Adrenal gland (tissue), 9 donors: ENCODE measurements at regions not wholly inside any gene's neighbourhood (a gene's known extent, or its start where the extent isn't known, plus 50 kb on each side); places are given as distances from the start of the nearest gene placed in this dataset.

Experiments used
- DNase-seq, 7 donors: peaks; one replicate each; pipeline ENCODE4 v3.0.0-alpha.2; 2019 to 2020
- H3K27ac ChIP-seq, 5 donors: fragments of 200-600 bp; sonication (generic) in 4 of 5; 1 replicate in 3 of 5; 2 replicates in 2 of 5; pipeline versions ENCODE4 v1.5.1 to v1.8.0; 2016 to 2020; ENCODE audit warnings: mild to moderate bottlenecking in 1 of 5
- H3K27me3 ChIP-seq: fragments of 200-600 bp; 2 replicates; pipeline ENCODE4 v1.8.0; 2021
- H3K36me3 ChIP-seq, 2 donors: fragments of 200-600 bp; replicated peaks in 1 of 2; 1 replicate in 1 of 2; 2 replicates in 1 of 2; pipeline versions ENCODE4 v1.5.1 to v1.8.0; 2018 to 2022
- H3K4me1 ChIP-seq, 2 donors: fragments of 200-600 bp; replicated peaks in 1 of 2; 1 replicate in 1 of 2; 2 replicates in 1 of 2; pipeline versions ENCODE4 v1.5.1 to v1.8.0; 2018 to 2021
- H3K4me3 ChIP-seq, 4 donors: fragments of 200-600 bp; sonication (generic) in 3 of 4; one replicate each; pipeline ENCODE4 v1.5.1; 2016 to 2018
- H3K9me3 ChIP-seq, 3 donors: fragments of 200-600 bp; sonication (generic) in 1 of 3; replicated peaks in 1 of 3; 1 replicate in 2 of 3; 2 replicates in 1 of 3; pipeline versions ENCODE4 v1.5.1 to v1.8.0; 2016 to 2021
- POLR2A ChIP-seq, 2 donors: fragments of 450-650 bp; IDR thresholded peaks; one replicate each; pipeline ENCODE4 v1.6.1; 2017; ENCODE audit warnings: antibody characterized with exemption in 2 of 2, mild to moderate bottlenecking in 2 of 2, moderate library complexity in 1 of 2
- WGBS, 4 donors: extraction: QIAGEN DNeasy Blood & Tissue Kit in 2 of 4; methylation state at CpG; one replicate each; pipeline versions ENCODE4 v1.1.5 to v1.1.7; 2013 to 2017; 5-methylcytosine and 5-hydroxymethylcytosine counted together
- intact Hi-C, 2 donors: fragments of 100-400 bp; cut with DNase I; formaldehyde crosslinking; loops; one replicate each; pipeline versions ENCODE4 v1.14.1 to v1.15.0; 2022 to 2023
- TF ChIP-seq, protein P1 (sequence below), 6 experiments: fragments of 450-650 bp in 4 of 6; fragments of 200-600 bp in 2 of 6; sonication (generic) in 1 of 6; IDR thresholded peaks; 1 replicate in 5 of 6; 2 replicates in 1 of 6; pipeline versions ENCODE4 v1.5.1 to v1.8.0; 2016 to 2021; ENCODE audit warnings: antibody characterized with exemption in 6 of 6, mild to moderate bottlenecking in 2 of 6, moderate library complexity in 1 of 6
- donor health status: healthy with polysubstance abuse.
- donor health status: Bipolar disorder and iron deficiency.
- donor health status: DM: yes; HTN: yes; CAD: no.
- donor health status: DM: no; HTN: no; CAD: no.
- donor health status: DM: no; HTN: no; CAD: no.

DNA sequence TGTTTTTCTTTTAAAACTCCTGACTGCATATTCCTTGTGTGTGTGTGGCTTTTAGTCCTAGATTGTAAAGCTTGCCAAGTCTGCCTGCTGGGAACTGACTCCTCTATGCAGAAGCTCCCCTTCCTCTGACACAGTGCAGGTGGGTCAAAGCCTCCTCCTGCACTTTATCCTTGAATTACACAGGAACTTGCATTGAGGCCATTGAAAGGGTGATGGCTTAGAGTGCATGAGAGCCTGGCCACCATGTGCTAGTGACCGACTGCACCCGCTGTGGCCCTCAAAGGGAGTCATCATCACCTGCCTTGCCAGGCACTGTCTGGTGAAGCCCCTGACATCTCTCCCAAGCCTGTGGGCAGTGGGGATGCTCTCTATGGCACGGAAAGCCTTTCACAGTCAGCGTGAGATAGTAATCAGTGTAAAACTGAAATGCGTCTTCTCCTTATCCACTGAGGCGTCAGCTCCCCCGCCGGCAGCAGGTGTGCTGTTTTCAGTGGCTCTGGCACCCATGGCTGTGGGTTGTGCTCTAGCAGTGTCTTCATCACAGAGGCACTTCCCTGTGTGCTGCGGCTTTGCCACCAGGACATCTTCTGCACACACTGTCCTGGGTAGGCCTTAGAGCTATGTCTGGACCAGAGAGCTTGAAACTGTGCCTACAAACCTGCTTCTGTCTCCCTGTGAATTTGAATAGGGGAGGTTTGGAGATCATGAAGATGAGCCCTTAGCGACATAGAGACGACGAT lies 87.9 kb downstream of the THBS2 start:
- DNase-seq = peak in 1 of 7 donors; percentile 21
- intact Hi-C loops = no loop called here
- 83 to 93% (median 85%) methylated on average over 6 to 12 of the region's 12 CpGs for WGBS, 4 donors

DNA sequence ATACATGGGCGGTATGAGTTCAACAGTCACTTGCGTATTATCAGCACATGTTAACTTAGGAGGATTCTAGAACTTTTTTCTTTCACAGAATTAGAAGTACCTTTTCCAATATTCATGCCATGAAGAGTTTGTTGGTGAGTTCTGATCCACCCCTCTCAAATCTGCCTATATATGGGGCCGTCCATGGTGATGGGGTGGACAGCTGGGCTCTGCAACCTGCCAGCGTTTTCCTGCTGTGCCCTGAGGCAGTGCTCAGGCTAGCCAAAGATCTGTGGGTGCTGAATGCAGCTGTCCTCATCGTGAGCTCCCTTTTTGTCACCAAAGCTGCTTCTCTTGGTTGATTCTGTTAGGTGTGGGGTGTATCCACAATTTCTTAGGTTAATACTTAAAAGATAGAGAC lies 88.7 kb downstream of the THBS2 start:
- 86 to 90% (median 88%) methylated on average over 5 of the region's 5 CpGs for WGBS, 4 donors
- TF ChIP-seq, protein P1, sequence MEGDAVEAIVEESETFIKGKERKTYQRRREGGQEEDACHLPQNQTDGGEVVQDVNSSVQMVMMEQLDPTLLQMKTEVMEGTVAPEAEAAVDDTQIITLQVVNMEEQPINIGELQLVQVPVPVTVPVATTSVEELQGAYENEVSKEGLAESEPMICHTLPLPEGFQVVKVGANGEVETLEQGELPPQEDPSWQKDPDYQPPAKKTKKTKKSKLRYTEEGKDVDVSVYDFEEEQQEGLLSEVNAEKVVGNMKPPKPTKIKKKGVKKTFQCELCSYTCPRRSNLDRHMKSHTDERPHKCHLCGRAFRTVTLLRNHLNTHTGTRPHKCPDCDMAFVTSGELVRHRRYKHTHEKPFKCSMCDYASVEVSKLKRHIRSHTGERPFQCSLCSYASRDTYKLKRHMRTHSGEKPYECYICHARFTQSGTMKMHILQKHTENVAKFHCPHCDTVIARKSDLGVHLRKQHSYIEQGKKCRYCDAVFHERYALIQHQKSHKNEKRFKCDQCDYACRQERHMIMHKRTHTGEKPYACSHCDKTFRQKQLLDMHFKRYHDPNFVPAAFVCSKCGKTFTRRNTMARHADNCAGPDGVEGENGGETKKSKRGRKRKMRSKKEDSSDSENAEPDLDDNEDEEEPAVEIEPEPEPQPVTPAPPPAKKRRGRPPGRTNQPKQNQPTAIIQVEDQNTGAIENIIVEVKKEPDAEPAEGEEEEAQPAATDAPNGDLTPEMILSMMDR (IDR thresholded peaks at IDR 0.05) = no peak
- TF ChIP-seq POLR2A (IDR thresholded peaks at IDR 0.05) = no peak

More for the DNA sequence above, 87.9 kb downstream of the THBS2 start:
- Histone ChIP-seq H3K4me3 (no peak overlapping the region), H3K27ac (no peak overlapping the region), H3K4me1 (peaks cover 0 to 9% of the 10 kb centered on the region in 2 donors), H3K27me3 (no peaks in the 10 kb centered on the region), H3K9me3 (no peaks in the 10 kb centered on the region), H3K36me3 (no peaks in the 10 kb centered on the region)
- TF ChIP-seq, protein P1 (IDR thresholded peaks at IDR 0.05) = no peak
- no peak for TF ChIP-seq POLR2A (IDR thresholded peaks at IDR 0.05)

DNA sequence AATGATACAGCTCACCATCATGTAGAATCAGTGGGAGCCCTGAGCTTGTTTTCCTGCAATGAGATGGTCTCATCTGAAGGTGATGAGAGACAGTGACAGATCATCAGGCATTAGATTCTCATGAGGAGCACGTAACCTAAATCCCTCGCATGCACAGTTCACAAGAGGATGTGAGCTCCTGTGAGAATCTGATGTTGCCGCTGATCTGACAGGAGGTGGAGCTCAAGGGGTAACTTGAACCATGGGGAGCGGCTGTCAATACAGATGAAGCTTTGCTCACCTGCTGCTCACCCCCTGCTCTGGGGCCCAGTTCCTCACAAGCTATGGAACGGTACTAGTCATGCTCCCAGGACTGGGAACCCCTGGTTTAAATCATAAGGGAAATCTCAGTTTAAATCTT lies 89.2 kb downstream of the THBS2 start:
- H3K36me3 ChIP-seq = no peaks in the 10 kb centered on the region
- no peak overlapping the region for H3K27ac ChIP-seq
- intact Hi-C loops = no loop called here
- TF ChIP-seq, protein P1 (IDR thresholded peaks at IDR 0.05) = no peak
- no peak for TF ChIP-seq POLR2A (IDR thresholded peaks at IDR 0.05)
- H3K9me3 ChIP-seq = no peaks in the 10 kb centered on the region
- no peak overlapping the region for H3K4me3 ChIP-seq
- peaks cover 0 to 9% of the 10 kb centered on the region in 2 donors for H3K4me1 ChIP-seq
- DNase-seq = peak in 1 of 7 donors; percentile 21
- no peaks in the 10 kb centered on the region for H3K27me3 ChIP-seq
- WGBS, 4 donors = 96 to 99% (median 96%) methylated on average over 5 of the region's 5 CpGs

More for the DNA sequence above, 88.7 kb downstream of the THBS2 start:
- Histone ChIP-seq H3K27ac (no peak overlapping the region), H3K9me3 (no peaks in the 10 kb centered on the region), H3K4me3 (no peak overlapping the region), H3K4me1 (peaks cover 0 to 9% of the 10 kb centered on the region in 2 donors), H3K36me3 (no peaks in the 10 kb centered on the region), H3K27me3 (no peaks in the 10 kb centered on the region)
- peak in 1 of 7 donors; percentile 23 for DNase-seq
- intact Hi-C loops = no loop called here

DNA sequence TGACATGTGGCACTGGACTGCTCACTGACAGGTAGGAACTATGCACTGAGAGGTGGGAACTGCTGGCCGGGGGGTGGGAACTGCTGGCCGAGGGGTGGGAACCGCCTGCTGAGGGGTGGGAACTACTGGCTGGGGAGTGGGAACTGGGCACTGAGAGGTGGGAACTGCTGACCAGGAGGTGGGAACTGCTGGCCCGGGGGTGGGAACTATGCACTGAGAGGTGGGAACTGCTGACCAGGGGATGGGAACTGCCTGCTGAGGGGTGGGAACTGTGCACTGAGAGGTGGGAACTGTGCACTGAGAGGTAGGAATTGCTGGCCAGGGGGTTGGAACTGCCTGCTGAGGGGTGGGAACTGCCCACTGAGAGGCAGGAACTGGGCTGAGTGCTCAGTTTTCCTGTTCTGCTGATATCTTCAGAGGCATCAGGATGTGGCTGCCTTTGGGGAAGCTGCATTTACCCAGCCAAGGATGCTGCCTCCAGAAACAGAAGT lies 90.2 kb downstream of the THBS2 start:
- WGBS, 4 donors = 79 to 92% (median 88%) methylated on average over 2 to 4 of the region's 4 CpGs
- Histone ChIP-seq H3K9me3 (no peaks in the 10 kb centered on the region), H3K36me3 (no peaks in the 10 kb centered on the region), H3K4me1 (peaks cover 0 to 9% of the 10 kb centered on the region in 2 donors), H3K4me3 (no peak overlapping the region), H3K27me3 (no peaks in the 10 kb centered on the region), H3K27ac (peak overlapping the region in 2 of 5 donors; percentile 54 to 78)
- TF ChIP-seq POLR2A (IDR thresholded peaks at IDR 0.05) = no peak
- TF ChIP-seq, protein P1 (IDR thresholded peaks at IDR 0.05) = no peak
- intact Hi-C loops = no loop called here
- peak in 1 of 7 donors; percentile 41 for DNase-seq
